ENCODE measurements at regions not wholly inside any gene's neighbourhood (a gene's known extent, or its start where the extent isn't known, plus 50 kb on each side); places are given as distances from the start of the nearest gene placed in this dataset.

GRCh38 chr5:164651546-164652275 is 1146.3 kb downstream of the MAT2B start:
- intact Hi-C loops (cut with micrococcal nuclease), result no loop called here

DNA sequence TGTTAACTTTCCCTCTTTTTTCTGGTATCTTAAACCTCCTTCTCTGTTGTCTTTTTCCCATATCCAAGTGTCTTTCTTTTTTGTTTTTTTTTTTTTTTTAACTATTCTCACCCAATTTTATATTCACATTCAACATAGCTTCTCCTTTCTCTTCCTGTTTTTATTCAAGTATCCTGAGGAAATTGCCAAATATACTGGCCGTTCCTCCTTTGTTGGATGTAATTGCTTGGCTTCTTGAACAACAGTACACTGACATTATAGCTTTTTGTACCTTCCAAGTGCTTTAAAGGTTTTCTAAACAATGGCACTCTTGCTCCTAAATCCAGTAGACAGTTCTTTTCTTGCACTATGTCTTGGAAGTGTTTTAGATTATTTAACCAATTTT is 1146.8 kb downstream of the MAT2B start:
- intact Hi-C loops (cut with micrococcal nuclease), result no loop called here

GRCh38 chr5:164663198-164663989 is 1158.0 kb downstream of the MAT2B start:
- intact Hi-C loops (cut with micrococcal nuclease), result no loop called here

- intact Hi-C loops (cut with micrococcal nuclease), result no loop called here
Observed at GRCh38 chr5:164671640-164672039, 1166.2 kb downstream of the MAT2B start.

DNA sequence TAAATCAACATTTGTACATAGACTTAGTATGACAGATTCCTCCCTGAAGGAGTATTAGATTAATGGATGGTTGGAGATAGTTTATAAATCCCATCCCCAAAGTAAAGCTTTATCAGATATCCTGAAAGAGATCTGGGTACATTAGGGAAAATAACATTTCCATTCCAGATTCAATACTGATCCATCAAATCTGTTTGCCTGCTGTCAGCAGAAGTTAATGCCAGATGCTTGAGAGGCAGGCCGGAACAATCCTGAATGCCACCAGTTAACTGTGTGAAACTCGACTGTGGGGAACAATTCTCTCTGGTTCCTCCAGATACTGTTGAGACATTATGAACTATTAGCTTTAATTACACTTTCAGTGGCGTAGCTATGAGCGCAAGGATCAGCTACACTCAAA is 1166.8 kb downstream of the MAT2B start:
- intact Hi-C loops (cut with micrococcal nuclease), result no loop called here

GRCh38 chr5:164672931-164673694 is 1167.7 kb downstream of the MAT2B start:
- intact Hi-C loops (cut with micrococcal nuclease), result loop anchor here (1.0 kb wide), 1 partner anchor 1109 kb away; no protein-coding TSS in a partner anchor

DNA sequence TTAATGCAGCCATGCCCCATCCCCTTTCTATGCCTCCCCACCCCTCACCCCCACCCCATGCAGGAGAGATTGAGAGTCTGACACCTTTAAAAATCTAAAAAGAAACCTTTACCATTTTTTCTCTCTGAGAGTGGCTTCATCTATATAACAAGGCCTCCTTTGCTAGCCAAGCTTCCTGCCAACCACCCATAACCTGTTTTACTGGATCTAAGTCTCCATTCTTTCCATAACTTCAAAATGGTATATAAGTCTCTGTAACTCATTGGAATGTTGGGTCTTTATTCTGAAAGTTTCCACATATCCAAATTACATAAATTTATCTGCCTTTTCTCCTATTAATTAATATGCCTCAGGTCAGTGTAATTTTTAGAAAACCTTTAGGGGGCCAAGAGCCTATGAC is 1174.0 kb downstream of the MAT2B start:
- intact Hi-C loops (cut with micrococcal nuclease), result no loop called here

GRCh38 chr5:164680216-164680615 is 1174.8 kb downstream of the MAT2B start:
- intact Hi-C loops (cut with micrococcal nuclease), result no loop called here

DNA sequence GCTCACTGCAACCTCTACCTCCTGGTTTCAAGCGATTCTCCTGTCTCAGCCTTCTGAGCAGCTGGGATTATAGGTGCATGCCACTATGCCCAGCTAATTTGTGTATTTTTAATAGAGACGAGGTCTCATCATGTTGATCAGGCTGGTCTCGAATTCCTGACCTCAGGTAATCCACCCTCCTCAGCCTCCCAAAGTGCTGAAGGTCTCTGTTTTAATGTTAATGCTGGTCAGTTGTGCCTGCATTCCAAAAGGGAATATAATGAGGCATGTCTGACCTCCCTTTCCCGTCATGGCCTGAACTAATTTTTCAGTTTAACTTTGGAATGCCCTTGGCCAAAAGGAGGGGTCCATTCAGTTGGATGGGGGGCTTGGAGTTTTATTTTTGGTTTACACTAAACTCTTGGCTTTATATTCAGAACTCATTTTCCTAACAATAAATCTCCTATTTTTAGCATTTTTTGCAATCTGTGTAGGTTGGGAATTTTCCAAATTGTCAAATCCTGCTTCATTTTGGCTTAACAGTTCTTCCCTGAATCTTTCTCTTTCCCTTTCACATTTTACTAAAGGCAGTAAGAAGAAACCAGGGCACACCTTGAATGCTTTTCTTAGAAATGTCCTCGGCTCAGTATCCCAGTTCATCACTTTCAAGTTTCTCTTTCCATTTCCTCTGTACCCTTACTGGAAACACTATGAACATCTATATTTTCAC is 1175.5 kb downstream of the MAT2B start:
- intact Hi-C loops (cut with micrococcal nuclease), result no loop called here

DNA sequence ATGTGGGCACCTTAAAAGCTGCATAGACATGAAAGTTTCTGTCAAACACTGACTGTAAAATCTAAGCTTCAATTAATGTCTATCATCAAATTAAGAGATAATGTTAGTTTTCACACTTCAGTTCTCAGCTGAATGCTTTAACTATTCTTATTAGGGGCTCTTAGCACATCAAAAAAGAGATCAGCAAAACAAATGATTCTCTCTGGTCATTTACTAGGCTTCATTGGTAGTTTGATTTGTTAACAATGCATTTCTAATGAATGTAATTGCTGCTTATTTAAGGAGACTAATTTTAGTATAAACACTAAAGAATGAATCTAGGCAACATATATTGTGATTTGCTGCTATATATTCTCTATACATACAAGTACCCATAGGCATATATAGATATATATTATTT is 1182.0 kb downstream of the MAT2B start:
- intact Hi-C loops (cut with micrococcal nuclease), result no loop called here

GRCh38 chr5:164688437-164688836 is 1183.0 kb downstream of the MAT2B start:
- intact Hi-C loops (cut with micrococcal nuclease), result no loop called here

- intact Hi-C loops (cut with micrococcal nuclease), result no loop called here
Observed at GRCh38 chr5:164708831-164709230, 1203.4 kb downstream of the MAT2B start.

- intact Hi-C loops (cut with micrococcal nuclease), result no loop called here
Observed at GRCh38 chr5:164713682-164714081, 1208.3 kb downstream of the MAT2B start.

- intact Hi-C loops (cut with micrococcal nuclease), result no loop called here
Observed at GRCh38 chr5:164721116-164721515, 1215.7 kb downstream of the MAT2B start.

GRCh38 chr5:164721656-164722055 is 1216.2 kb downstream of the MAT2B start:
- intact Hi-C loops (cut with micrococcal nuclease), result no loop called here

DNA sequence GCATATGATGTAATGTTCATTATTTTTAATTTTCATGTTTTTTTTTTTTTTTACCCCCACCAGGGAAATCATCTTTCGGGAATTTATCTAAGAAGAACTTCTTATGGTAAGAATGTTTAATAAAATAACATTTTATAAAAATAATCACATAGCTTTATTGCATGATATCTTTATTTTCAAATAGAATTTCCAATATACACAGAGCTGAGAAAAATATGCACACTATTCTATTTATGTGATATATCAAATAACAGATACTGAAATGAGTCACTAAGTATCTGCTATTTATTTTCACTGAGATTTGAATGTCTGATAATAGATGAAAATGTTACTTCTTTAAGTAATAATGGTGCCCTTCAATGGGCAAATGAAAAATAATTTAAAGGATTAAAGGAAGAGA is 1217.3 kb downstream of the MAT2B start:
- intact Hi-C loops (cut with micrococcal nuclease), result no loop called here

DNA sequence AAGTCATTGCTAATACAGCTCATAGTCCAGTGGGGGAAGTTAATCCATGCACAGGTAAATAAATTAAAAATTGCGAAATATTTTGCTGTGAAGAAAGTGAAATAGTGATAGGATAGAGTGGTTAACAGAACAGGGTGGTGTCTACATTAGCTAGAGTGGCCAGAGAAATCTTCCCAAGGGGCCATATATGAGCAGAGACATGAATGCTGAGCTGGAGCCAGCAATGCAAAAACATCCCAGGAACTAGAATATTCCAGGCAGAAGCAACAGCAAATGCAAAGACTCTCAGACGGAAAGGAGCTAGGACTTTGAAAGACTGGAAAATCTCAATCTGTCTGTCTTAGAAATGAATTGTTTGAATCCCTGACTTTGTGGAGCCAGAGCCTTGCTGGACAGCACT is 1221.6 kb downstream of the MAT2B start:
- intact Hi-C loops (cut with micrococcal nuclease), result no loop called here

DNA sequence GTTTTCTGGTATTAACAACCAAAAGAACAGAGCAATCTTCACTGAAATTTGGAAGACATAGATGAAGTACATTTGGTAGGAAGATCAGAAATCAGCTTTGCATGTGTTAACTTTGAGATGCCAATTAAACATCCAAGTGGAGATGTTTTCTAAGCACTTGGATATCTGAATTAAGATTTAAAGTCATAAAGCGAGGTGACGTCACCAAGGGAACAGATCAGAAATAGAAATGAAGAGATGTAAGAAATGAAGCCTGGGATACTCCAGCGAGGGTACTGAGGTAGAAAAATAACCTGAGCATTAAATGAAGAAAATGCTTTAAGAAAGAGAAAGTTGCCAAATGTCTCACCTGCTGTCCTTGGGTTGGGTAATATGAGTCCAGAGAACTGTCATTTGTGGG is 1223.3 kb downstream of the MAT2B start:
- intact Hi-C loops (cut with micrococcal nuclease), result no loop called here

GRCh38 chr5:164735334-164735733 is 1229.9 kb downstream of the MAT2B start:
- intact Hi-C loops (cut with micrococcal nuclease), result no loop called here

DNA sequence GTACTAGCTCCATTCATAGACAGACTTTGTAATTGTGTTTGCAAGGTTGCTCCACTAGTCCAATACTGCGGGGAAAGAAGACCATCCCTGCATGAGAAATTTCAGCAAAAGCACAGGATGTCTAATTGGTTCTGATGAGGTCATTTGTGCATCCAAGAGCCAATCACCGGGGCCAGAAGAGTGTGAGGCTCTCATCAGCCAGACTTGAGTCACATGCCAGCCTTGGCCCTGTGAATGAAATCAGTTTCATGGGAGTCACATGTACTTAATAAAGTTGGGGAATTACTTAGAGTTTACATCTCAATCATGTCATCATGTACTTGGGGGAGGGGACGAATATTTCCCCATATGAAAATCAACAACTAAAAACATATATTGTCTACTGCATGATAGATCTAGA is 1236.0 kb downstream of the MAT2B start:
- intact Hi-C loops (cut with micrococcal nuclease), result no loop called here

- intact Hi-C loops (cut with micrococcal nuclease), result no loop called here
Observed at GRCh38 chr5:164742025-164742424, 1236.6 kb downstream of the MAT2B start.

Measured in T-helper 1 cell treated with Interleukin-12 subunit alpha and Interleukin-12 subunit beta and Interleukin-4 antibody, amounts not matched to agents 30 ng/mL and 1 ng/mL, for 36 hours (primary cell).